ENCODE measurements at regions not wholly inside any gene's neighbourhood (a gene's known extent, or its start where the extent isn't known, plus 50 kb on each side); places are given as distances from the start of the nearest gene placed in this dataset.
"Not testable (repeated sequence)": the region's sequence is repeated elsewhere in the genome, so short reads cannot be mapped to it uniquely, and the experiment has no call there.

- H3K27ac Mint-ChIP-seq = no peak overlapping the region
- no peak for DNase-seq
- no peak overlapping the region for H3K4me3 Mint-ChIP-seq
Observed at GRCh38 chr6:1477432-1478090, 88.2 kb downstream of the FOXF2 start.

GRCh38 chr6:1478163-1478826 lies 88.9 kb downstream of the FOXF2 start:
- not testable (repeated sequence) for H3K4me1 Mint-ChIP-seq, H3K4me3 Mint-ChIP-seq, H3K36me3 Mint-ChIP-seq, DNase-seq, H3K27ac Mint-ChIP-seq, H3K9me3 Mint-ChIP-seq
- peaks cover 10% of the 10 kb centered on the region for H3K27me3 Mint-ChIP-seq

More at GRCh38 chr6:1477432-1478090, 88.2 kb downstream of the FOXF2 start:
- Mint-ChIP-seq H3K9me3 (no peaks in the 10 kb centered on the region), H3K36me3 (no peaks in the 10 kb centered on the region), H3K27me3 (peaks cover 17% of the 10 kb centered on the region), H3K4me1 (no peaks in the 10 kb centered on the region)

GRCh38 chr6:1479095-1479494 lies 89.7 kb downstream of the FOXF2 start:
- no peak for DNase-seq
- Mint-ChIP-seq H3K36me3 (no peaks in the 10 kb centered on the region), H3K4me1 (no peaks in the 10 kb centered on the region), H3K27ac (no peak overlapping the region), H3K9me3 (no peaks in the 10 kb centered on the region), H3K27me3 (peaks cover 11% of the 10 kb centered on the region), H3K4me3 (no peak overlapping the region)

GRCh38 chr6:1479601-1480221 lies 90.3 kb downstream of the FOXF2 start:
- DNase-seq = no peak
- no peak overlapping the region for H3K4me3 Mint-ChIP-seq
- no peaks in the 10 kb centered on the region for H3K36me3 Mint-ChIP-seq
- no peaks in the 10 kb centered on the region for H3K9me3 Mint-ChIP-seq
- peaks cover 11% of the 10 kb centered on the region for H3K27me3 Mint-ChIP-seq
- no peaks in the 10 kb centered on the region for H3K4me1 Mint-ChIP-seq
- no peak overlapping the region for H3K27ac Mint-ChIP-seq

GRCh38 chr6:1481286-1481685 lies 91.9 kb downstream of the FOXF2 start:
- Mint-ChIP-seq H3K4me3 (no peak overlapping the region), H3K9me3 (no peaks in the 10 kb centered on the region), H3K36me3 (no peaks in the 10 kb centered on the region), H3K27ac (no peak overlapping the region), H3K4me1 (no peaks in the 10 kb centered on the region), H3K27me3 (peaks cover 11% of the 10 kb centered on the region)
- DNase-seq = no peak

- Mint-ChIP-seq H3K36me3 (no peaks in the 10 kb centered on the region), H3K4me1 (no peaks in the 10 kb centered on the region)
Observed at GRCh38 chr6:1482381-1483166, 93.2 kb downstream of the FOXF2 start.

GRCh38 chr6:1485678-1486077 lies 96.3 kb downstream of the FOXF2 start:
- H3K36me3 Mint-ChIP-seq = no peaks in the 10 kb centered on the region
- H3K27ac Mint-ChIP-seq = no peak overlapping the region

More at GRCh38 chr6:1482381-1483166, 93.2 kb downstream of the FOXF2 start:
- no peaks in the 10 kb centered on the region for H3K9me3 Mint-ChIP-seq
- H3K27ac Mint-ChIP-seq = no peak overlapping the region
- H3K4me3 Mint-ChIP-seq = no peak overlapping the region
- H3K27me3 Mint-ChIP-seq = peaks cover 11% of the 10 kb centered on the region
- DNase-seq = no peak

GRCh38 chr6:1486387-1486786 lies 97.0 kb downstream of the FOXF2 start:
- DNase-seq = no peak
- peaks cover 11% of the 10 kb centered on the region for H3K27me3 Mint-ChIP-seq
- no peaks in the 10 kb centered on the region for H3K36me3 Mint-ChIP-seq
- no peaks in the 10 kb centered on the region for H3K4me1 Mint-ChIP-seq
- no peak overlapping the region for H3K4me3 Mint-ChIP-seq
- no peaks in the 10 kb centered on the region for H3K9me3 Mint-ChIP-seq
- no peak overlapping the region for H3K27ac Mint-ChIP-seq

More at GRCh38 chr6:1485678-1486077, 96.3 kb downstream of the FOXF2 start:
- no peaks in the 10 kb centered on the region for H3K4me1 Mint-ChIP-seq
- H3K4me3 Mint-ChIP-seq = no peak overlapping the region
- no peak for DNase-seq
- peaks cover 11% of the 10 kb centered on the region for H3K27me3 Mint-ChIP-seq
- H3K9me3 Mint-ChIP-seq = no peaks in the 10 kb centered on the region

GRCh38 chr6:1487239-1487638 lies 97.9 kb downstream of the FOXF2 start:
- H3K4me3 Mint-ChIP-seq = no peak overlapping the region
- no peaks in the 10 kb centered on the region for H3K9me3 Mint-ChIP-seq
- H3K36me3 Mint-ChIP-seq = no peaks in the 10 kb centered on the region

GRCh38 chr6:1491025-1491424 lies 101.6 kb downstream of the FOXF2 start:
- Mint-ChIP-seq H3K27ac (no peak overlapping the region), H3K9me3 (no peaks in the 10 kb centered on the region), H3K27me3 (peaks cover 5% of the 10 kb centered on the region), H3K4me1 (no peaks in the 10 kb centered on the region), H3K4me3 (no peak overlapping the region), H3K36me3 (no peaks in the 10 kb centered on the region)
- DNase-seq = no peak

More at GRCh38 chr6:1487239-1487638, 97.9 kb downstream of the FOXF2 start:
- Mint-ChIP-seq H3K27ac (no peak overlapping the region), H3K4me1 (no peaks in the 10 kb centered on the region), H3K27me3 (peaks cover 4% of the 10 kb centered on the region)
- DNase-seq = no peak

- Mint-ChIP-seq H3K36me3 (no peaks in the 10 kb centered on the region), H3K4me3 (no peak overlapping the region)
Observed at GRCh38 chr6:1491591-1492319, 102.4 kb downstream of the FOXF2 start.

GRCh38 chr6:1494671-1495070 lies 105.3 kb downstream of the FOXF2 start:
- no peak overlapping the region for H3K27ac Mint-ChIP-seq
- no peak for DNase-seq
- no peaks in the 10 kb centered on the region for H3K4me1 Mint-ChIP-seq
- H3K9me3 Mint-ChIP-seq = peaks cover 3% of the 10 kb centered on the region
- H3K36me3 Mint-ChIP-seq = no peaks in the 10 kb centered on the region
- H3K27me3 Mint-ChIP-seq = peaks cover 5% of the 10 kb centered on the region
- H3K4me3 Mint-ChIP-seq = no peak overlapping the region

More at GRCh38 chr6:1491591-1492319, 102.4 kb downstream of the FOXF2 start:
- Mint-ChIP-seq H3K27me3 (peaks cover 5% of the 10 kb centered on the region), H3K27ac (no peak overlapping the region), H3K9me3 (peaks cover 3% of the 10 kb centered on the region), H3K4me1 (no peaks in the 10 kb centered on the region)
- DNase-seq = no peak

GRCh38 chr6:1495344-1495743 lies 106.0 kb downstream of the FOXF2 start:
- Mint-ChIP-seq H3K4me3 (no peak overlapping the region), H3K9me3 (peaks cover 3% of the 10 kb centered on the region), H3K36me3 (no peaks in the 10 kb centered on the region), H3K27ac (no peak overlapping the region), H3K4me1 (no peaks in the 10 kb centered on the region), H3K27me3 (peaks cover 8% of the 10 kb centered on the region)
- no peak for DNase-seq

GRCh38 chr6:1496092-1496491 lies 106.7 kb downstream of the FOXF2 start:
- no peaks in the 10 kb centered on the region for H3K4me1 Mint-ChIP-seq
- H3K36me3 Mint-ChIP-seq = no peaks in the 10 kb centered on the region
- no peak overlapping the region for H3K27ac Mint-ChIP-seq
- no peak overlapping the region for H3K4me3 Mint-ChIP-seq
- H3K27me3 Mint-ChIP-seq = peaks cover 14% of the 10 kb centered on the region
- peaks cover 3% of the 10 kb centered on the region for H3K9me3 Mint-ChIP-seq
- DNase-seq = no peak
